Ovary (tissue), 3 donors: ENCODE measurements at regions not wholly inside any gene's neighbourhood (a gene's known extent, or its start where the extent isn't known, plus 50 kb on each side); places are given as distances from the start of the nearest gene placed in this dataset.

Source experiments
- POLR2A ChIP-seq: fragments of 450-650 bp; IDR thresholded peaks from one replicate; pipeline ENCODE4 v1.6.1; 2017; ENCODE audit warnings: antibody characterized with exemption, mild to moderate bottlenecking, moderate library complexity
- TF ChIP-seq, protein P1 (sequence below), 3 donors: fragments of 450-650 bp in 2 of 3; fragments of 200-600 bp in 1 of 3; IDR thresholded peaks; one replicate each; pipeline versions ENCODE4 v1.5.1 to v1.8.0; 2016 to 2022; ENCODE audit warnings: antibody characterized with exemption in 3 of 3, mild to moderate bottlenecking in 1 of 3
- donor health status: DM: no; HTN: no; CAD: no.

DNA sequence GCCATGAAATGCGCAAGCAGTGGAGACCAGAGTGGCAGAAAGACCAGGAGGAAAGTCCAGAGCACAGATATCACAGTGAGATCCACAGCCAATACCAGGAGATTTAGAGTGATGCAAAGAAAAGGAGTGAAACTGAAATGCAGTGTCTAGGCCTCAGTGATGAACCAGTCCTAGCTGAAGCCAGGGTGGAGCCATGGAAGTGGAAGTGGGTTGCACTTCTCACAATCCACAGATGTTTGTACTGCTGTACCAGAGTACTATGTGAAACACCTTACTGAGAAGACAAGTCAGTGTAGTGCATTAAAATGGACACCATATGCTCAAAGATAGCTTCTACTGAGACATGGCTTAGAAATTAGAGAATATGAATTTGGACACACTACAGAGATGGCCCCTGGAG is 403.3 kb downstream of the HNRNPD start:
- TF ChIP-seq, protein P1, sequence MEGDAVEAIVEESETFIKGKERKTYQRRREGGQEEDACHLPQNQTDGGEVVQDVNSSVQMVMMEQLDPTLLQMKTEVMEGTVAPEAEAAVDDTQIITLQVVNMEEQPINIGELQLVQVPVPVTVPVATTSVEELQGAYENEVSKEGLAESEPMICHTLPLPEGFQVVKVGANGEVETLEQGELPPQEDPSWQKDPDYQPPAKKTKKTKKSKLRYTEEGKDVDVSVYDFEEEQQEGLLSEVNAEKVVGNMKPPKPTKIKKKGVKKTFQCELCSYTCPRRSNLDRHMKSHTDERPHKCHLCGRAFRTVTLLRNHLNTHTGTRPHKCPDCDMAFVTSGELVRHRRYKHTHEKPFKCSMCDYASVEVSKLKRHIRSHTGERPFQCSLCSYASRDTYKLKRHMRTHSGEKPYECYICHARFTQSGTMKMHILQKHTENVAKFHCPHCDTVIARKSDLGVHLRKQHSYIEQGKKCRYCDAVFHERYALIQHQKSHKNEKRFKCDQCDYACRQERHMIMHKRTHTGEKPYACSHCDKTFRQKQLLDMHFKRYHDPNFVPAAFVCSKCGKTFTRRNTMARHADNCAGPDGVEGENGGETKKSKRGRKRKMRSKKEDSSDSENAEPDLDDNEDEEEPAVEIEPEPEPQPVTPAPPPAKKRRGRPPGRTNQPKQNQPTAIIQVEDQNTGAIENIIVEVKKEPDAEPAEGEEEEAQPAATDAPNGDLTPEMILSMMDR (IDR thresholded peaks at IDR 0.05), result no peak
- no peak for TF ChIP-seq POLR2A
